ELF-1 (cell line): ENCODE measurements at regions not wholly inside any gene's neighbourhood (a gene's known extent, or its start where the extent isn't known, plus 50 kb on each side); places are given as distances from the start of the nearest gene placed in this dataset.

Source experiments
- DNase-seq: peaks from one replicate; pipeline ENCODE4 v3.0.0-alpha.2; 2016; ENCODE audit warnings: low read depth, low spot score

- DNase-seq: no peak
Observed at GRCh38 chr1:208637181-208637580, 393.0 kb upstream of the PLXNA2 start.

GRCh38 chr1:208639382-208639781, 395.2 kb upstream of the PLXNA2 start:
- no peak for DNase-seq

GRCh38 chr1:208640295-208640694, 396.1 kb upstream of the PLXNA2 start:
- DNase-seq: no peak

GRCh38 chr1:208641579-208642280, 397.5 kb upstream of the PLXNA2 start:
- DNase-seq: no peak

GRCh38 chr1:208643005-208643597, 398.9 kb upstream of the PLXNA2 start:
- DNase-seq: no peak

GRCh38 chr1:208644401-208645160, 400.4 kb upstream of the PLXNA2 start:
- no peak for DNase-seq

GRCh38 chr1:208646431-208646830, 402.2 kb upstream of the PLXNA2 start:
- no peak for DNase-seq

GRCh38 chr1:208648146-208648545, 404.0 kb upstream of the PLXNA2 start:
- DNase-seq: no peak

GRCh38 chr1:208652296-208653160, 408.3 kb upstream of the PLXNA2 start:
- DNase-seq: peak; percentile 85

- DNase-seq: no peak
Observed at GRCh38 chr1:208653426-208653825, 409.2 kb upstream of the PLXNA2 start.

GRCh38 chr1:208654241-208654640, 410.1 kb upstream of the PLXNA2 start:
- peak; percentile 7 for DNase-seq

- DNase-seq: no peak
Observed at GRCh38 chr1:208665936-208666335, 421.8 kb upstream of the PLXNA2 start.

- peak; percentile 46 for DNase-seq
Observed at GRCh38 chr1:208668991-208669390, 424.8 kb upstream of the PLXNA2 start.

- no peak for DNase-seq
Observed at GRCh38 chr1:208670778-208671177, 426.6 kb upstream of the PLXNA2 start.

- DNase-seq: no peak
Observed at GRCh38 chr1:208681878-208682663, 437.9 kb upstream of the PLXNA2 start.

GRCh38 chr1:208682664-208683013, 438.5 kb upstream of the PLXNA2 start:
- no peak for DNase-seq

GRCh38 chr1:208683141-208683540, 439.0 kb upstream of the PLXNA2 start:
- DNase-seq: no peak

- DNase-seq: no peak
Observed at GRCh38 chr1:208684192-208684591, 440.0 kb upstream of the PLXNA2 start.

- no peak for DNase-seq
Observed at GRCh38 chr1:208686592-208686991, 442.4 kb upstream of the PLXNA2 start.

GRCh38 chr1:208688656-208689315, 444.6 kb upstream of the PLXNA2 start:
- no peak for DNase-seq

GRCh38 chr1:208691012-208691411, 446.8 kb upstream of the PLXNA2 start:
- DNase-seq: no peak
